COR-L47 (cell line): ENCODE measurements at regions not wholly inside any gene's neighbourhood (a gene's known extent, or its start where the extent isn't known, plus 50 kb on each side); places are given as distances from the start of the nearest gene placed in this dataset.
"Not testable (repeated sequence)": the region's sequence is repeated elsewhere in the genome, so short reads cannot be mapped to it uniquely, and the experiment has no call there.

Experiments used
- DNase-seq: peaks from one replicate; lab custom pipeline; 2025; lab: John Stamatoyannopoulos, UW

GRCh38 chr4:114087596-114088230 is 108.3 kb upstream of the ARSJ start:
- no peak for DNase-seq

DNA sequence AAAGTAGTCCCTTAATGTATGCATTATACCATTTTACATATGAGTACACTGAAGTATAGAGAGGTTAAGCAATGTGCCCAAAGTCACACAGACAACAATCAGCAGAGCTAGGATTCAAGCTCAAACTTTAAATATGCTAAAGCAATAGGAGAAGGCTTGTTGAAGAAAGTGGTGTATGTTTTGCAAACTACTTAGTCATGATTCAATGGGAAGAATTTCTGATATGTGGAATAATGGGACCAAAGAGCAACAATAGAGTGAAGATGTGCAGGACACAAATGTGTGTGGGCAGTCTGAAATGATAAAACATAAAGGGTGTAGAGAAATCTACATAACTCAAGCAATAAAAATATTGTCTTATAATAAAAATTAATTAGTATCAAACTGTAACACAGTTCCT is 109.0 kb upstream of the ARSJ start:
- DNase-seq = no peak

DNA sequence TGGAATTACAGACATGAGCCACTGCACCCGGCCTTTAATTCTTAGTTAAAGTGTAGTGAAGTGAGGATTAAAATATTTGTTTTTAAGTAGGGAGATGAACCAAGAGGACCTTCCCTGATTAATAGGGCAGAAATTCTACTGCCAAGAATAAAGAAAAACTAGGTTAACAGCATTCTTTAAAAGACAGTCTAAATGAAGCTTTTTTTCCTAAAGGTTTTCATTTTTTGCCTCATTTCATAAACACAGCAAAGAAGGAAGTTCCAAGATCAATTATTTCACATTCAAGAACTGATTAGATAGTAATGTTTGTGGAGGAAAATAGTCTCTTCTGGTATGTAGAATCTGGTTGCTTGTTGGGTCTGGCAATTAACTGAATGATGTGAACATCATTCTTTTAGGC is 112.1 kb upstream of the ARSJ start:
- no peak for DNase-seq

- DNase-seq = no peak
Measured at GRCh38 chr4:114093221-114093715, 113.8 kb upstream of the ARSJ start.

DNA sequence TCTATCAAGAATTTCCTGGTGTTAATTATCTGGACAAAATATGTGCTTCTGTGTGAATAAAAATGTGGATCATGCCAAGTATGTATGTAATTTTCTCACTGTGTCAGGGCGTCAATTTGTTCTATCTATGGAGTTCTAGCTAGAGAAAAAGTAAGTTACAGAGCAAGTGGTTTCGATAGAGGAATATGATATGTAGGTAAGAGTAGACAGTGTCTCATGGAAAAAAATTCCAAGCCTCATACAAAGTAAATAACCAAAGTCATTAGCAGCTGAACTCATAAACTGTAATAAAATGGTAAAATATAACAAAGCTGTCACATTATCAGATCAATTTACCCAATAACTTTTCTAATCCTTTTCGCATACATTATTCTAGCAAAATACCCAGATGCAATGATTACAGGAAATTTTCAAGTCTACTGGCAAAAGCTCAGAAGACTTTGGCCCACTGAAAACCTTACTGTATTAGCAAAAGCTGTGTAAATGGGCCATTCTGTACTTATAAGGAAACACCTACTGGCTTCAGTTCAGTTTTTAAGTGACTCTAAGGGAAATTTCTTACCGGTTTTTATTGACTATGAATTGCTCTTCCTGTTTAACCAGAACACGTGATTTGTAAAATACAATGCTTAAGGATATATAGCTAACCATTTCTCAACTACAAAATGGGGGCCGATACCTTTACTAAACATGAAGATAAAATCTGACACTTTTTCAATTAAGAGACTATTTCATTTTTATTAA is 121.0 kb upstream of the ARSJ start:
- no peak for DNase-seq

DNA sequence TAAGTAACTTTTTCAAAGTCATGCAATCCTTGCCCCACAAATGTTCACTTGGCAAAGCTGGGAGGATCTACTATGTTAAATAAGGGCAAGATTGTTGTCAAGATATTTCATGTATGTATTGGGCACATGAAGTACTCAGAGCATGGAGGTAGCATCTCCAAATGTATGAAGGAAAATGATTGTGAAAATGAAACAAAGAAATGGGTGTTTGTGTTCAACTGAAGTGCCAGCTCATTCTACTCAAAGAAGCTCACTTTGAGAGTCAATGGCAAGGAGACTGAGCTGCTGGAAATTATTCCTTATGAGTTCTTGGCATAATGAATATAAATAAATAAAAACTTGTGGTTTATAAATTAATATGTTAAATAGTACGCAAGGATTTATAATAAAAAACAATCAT is 124.5 kb upstream of the ARSJ start:
- DNase-seq = no peak

DNA sequence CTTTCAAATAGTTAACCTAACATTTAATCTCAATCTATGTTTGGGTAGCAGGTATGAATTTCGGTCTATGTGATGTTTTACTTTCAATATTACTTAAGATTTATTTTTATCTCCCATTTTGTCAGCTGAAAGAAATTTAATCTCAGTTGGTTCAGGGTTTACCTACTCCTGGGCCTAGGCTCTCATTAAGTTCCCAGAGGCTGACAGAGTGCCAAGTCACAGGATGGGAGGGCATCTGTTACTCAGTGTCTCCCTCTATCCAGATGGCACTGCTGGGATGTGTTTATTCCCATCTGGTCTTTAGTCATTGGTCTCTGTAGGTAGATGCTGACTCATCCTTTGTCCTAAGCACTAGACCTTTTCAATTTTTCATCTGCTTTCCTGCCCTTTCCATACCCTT is 129.4 kb upstream of the ARSJ start:
- DNase-seq = no peak

DNA sequence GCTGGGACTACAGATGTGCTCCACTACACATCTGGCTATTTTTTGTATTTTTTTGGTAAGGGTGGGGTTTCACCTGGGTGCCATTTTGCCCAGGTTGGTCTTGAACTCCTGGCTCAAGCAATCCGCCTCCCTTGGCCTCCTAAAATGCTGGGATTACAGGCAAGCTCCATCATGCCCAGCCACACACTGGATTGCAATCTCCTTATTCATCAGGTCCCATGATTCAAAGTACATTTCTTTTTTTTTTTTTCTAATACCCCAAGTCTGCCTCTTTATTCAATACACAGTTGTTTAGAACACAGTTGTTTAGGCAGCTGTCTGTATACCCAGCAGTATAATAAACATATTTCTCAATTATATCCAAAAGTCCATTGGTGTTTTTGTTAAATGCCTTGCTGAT is 130.3 kb upstream of the ARSJ start:
- DNase-seq = no peak

- no peak for DNase-seq
Measured at GRCh38 chr4:114115526-114115925, 136.1 kb upstream of the ARSJ start.

GRCh38 chr4:114116861-114117260 is 137.4 kb upstream of the ARSJ start:
- no peak for DNase-seq

DNA sequence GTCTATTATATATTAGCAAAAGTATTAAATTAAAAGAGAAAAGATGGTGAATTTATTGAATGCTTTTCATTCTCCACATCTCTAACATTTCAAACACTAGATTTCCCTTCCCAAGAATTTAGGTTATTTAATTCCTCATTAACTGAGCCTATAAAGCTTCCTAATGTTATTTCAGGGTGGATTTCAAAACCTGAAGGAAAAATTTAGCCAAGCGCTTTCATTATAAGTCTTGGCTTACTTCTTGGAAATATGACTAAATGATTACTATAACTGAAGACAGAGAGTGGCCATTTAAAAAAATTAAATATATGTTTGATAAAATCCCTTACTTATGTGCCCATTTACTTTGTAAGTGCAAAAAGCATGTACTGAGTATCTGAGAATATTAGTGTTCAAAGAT is 141.8 kb upstream of the ARSJ start:
- no peak for DNase-seq

DNA sequence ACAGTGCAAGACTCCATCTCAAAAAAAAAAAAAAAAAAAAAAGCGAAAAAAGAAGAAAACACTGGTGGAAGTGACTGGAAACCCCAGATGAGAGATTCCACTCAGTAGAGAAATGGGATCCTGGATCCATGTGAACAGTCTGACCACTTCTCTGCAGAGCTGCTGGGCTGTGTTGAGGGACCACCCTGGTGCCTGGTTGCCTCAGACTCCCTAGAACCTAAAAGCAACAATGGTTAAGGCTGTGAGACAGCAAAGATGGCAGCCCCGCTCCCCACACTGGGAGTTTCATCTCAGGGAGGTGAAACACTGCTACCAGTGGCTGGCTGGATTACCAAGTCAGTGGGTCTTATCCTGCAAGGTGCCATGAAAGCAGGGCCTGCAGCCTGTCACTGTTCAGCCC is 152.8 kb upstream of the ARSJ start:
- no peak for DNase-seq

- DNase-seq = no peak
Measured at GRCh38 chr4:114132830-114133229, 153.4 kb upstream of the ARSJ start.

DNA sequence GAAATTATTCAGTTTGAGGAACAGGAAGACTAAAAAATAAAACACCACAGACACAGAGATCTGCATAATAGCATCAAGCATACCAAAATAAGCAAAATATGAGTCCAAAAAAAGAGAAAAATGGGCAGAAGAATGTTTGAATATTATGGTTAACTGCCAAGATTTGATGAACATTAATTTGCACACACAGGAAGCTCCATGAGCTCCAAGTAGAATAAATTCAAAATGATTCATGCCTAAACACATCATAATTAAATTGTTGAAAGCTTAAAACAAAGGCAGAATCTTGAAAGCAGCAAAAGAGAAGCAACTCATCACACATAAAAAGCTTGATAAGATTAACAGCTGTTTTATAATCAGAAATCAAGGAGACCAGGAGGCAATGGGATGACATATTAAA is 156.6 kb upstream of the ARSJ start:
- no peak for DNase-seq

DNA sequence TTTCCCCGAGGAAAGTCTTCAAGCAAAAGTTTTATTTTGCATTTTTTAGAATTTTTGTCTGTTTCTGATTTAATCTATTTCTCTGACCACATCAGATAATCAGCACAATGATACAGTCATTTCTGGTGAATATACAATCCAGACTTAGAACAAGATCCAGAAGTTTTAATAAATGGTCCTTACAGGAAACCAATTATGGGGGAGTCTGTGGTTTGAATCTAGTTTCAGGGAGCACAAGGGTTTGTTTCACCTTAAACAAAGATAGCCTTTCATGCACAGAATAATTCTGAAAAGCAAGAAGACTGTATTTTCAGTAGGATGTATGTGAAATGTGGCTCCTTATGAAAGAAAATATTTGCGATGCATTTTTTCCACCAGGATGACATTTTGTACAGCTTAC is 158.5 kb upstream of the ARSJ start:
- no peak for DNase-seq

- DNase-seq = no peak
Measured at GRCh38 chr4:114146947-114147618, 167.6 kb upstream of the ARSJ start.

DNA sequence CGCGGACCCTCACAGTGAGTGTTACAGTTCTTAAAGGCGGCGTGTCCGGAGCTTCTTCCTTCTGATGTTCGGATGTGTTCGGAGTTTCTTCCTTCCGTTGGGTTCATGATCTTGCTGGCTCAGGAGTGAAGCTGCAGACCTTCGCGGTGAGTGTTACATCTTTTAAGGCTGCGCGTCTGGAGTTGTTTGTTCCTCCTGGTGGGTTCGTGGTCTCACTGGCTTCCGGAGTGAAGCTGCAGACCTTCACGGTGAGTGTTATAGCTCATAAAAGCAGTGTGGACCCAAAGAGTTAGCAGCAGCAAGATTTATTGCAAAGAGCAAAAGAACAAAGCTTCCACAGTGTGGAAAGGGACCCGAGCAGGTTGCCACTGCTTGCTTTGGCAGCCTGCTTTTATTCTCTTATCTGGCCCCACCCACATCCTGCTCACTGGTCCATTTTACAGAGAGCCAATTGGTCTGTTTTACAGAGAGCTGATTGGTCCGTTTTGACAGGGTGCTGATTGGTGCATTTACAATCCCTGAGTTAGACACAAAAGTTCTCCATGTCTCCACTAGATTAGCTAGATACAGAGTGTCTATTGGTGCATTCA is 168.3 kb upstream of the ARSJ start:
- DNase-seq = not testable (repeated sequence)

DNA sequence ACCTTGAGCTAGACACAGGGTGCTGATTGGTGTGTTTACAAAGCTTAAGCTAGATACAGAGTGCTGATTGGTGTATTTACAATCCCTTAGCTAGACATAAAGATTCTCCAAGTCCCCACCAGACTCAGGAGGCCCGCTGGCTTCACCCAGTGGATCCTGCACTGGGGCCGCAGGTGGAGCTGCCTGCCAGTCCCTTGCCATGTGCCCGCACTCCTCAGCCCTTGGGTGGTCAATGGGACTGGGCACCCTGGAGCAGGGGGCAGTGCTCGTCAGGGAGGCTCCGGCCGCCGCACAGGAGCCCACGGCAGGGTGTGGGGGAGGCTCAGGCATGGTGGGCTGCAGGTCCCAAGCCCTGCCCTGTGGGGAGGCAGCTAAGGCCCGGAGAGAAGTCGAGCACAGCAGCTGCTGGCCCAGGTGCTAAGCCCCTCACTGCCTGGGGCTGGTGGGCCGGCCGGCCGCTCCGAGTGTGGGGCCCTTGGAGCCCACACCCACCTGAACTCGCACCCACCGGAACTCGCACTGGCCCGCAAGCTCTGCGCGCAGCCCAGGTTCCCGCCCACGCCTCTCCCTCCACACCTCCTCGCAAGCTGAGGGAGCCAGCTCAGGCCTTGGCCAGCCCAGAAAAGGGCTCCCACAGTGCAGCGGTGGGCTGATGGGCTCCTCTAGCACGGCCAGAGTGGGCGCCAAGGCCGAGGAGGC is 169.1 kb upstream of the ARSJ start:
- not testable (repeated sequence) for DNase-seq

- DNase-seq = no peak
Measured at GRCh38 chr4:114156371-114156770, 176.9 kb upstream of the ARSJ start.

GRCh38 chr4:114161809-114162208 is 182.4 kb upstream of the ARSJ start:
- DNase-seq = no peak

DNA sequence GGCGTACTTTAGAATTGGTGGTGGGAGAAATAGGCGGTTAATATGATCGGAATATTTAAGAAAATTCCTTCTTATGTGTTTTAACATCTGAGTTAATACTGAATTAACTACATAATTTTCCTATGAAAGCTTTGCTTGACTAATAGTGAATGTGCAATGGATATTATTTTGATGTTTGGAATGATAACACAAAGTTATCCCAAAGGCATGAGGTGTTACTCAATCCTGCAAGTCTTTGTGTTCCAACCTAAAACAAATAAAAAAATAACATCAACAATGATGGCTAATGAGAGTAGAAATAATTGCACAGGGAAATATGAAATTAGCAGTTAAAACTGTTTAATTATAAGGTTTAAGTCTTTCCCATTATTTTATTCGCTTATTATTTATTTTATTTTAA is 183.6 kb upstream of the ARSJ start:
- DNase-seq = no peak

DNA sequence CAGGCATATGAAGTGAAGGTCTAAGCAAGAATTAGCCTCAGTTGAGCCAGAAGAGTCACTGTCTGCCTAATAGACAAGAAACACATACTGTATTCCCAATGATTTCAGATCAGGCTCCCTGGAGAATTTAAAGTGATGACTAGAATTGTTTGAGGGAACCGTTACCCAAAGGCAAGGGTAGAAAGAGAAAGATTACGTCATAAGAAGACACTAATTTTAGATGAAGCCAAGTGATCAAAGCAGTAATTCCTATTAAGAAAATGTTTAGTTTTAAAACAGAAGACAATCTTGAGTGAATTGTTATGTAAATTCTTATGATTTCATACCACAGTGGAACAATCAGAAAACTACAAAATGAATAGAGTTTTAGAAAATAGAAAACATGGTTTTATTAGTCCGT is 194.5 kb upstream of the ARSJ start:
- no peak for DNase-seq
